ENCODE measurements at regions not wholly inside any gene's neighbourhood (a gene's known extent, or its start where the extent isn't known, plus 50 kb on each side); places are given as distances from the start of the nearest gene placed in this dataset.

DNA sequence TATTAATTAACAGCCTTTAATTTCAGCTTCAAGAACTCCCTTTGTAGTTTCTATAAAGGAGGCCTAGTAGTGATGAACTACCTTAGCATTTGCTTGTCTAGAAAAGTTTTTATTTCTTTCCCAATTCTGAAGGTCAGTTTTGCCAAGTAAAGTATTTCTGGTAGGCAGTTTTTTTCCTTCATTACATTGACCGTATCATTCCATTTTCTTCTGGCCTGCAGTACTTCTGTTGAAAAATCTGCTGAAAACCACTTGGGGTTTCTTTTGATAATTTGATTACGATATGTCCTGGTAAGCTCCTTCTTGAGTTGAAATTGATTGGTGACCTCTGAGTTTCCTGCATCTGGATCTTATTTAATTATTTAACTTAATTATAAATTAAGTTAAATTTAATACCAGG, 691.8 kb downstream of the TSN start:
- Histone ChIP-seq H3K36me3 (replicated peaks in 1 of 2; ENCODE audit: control insufficient read depth in 2 of 2, insufficient read depth in 2 of 2, low read length in 2 of 2) (no peaks in the 10 kb centered on the region), H2AK5ac (ENCODE audit: low read depth, low read length) (no peak overlapping the region), H3K79me1 (ENCODE audit: low read depth, low read length) (no peaks in the 10 kb centered on the region), H2BK5ac (ENCODE audit: low read length) (no peak overlapping the region), H3K27me3 (ENCODE audit: control insufficient read depth in 3 of 3, insufficient read depth in 3 of 3, low read depth in 1 of 3, low read length in 3 of 3) (no peaks in the 10 kb centered on the region), H2BK12ac (ENCODE audit: low read length) (no peak overlapping the region), H3K4ac (ENCODE audit: low read length) (no peak overlapping the region), H4K91ac (ENCODE audit: low read depth, low read length, poor library complexity) (no peak overlapping the region), H3K9me3 (replicated peaks in 1 of 2; ENCODE audit: control insufficient read depth in 2 of 2, insufficient read depth in 1 of 2, low read depth in 1 of 2, low read length in 2 of 2) (peaks cover 0 to 8% of the 10 kb centered on the region in 2 donors), H3K4me1 (ENCODE audit: control insufficient read depth in 2 of 2, insufficient read depth in 1 of 2, low read depth in 1 of 2, low read length in 2 of 2) (no peaks in the 10 kb centered on the region), H3K23ac (ENCODE audit: low read depth, low read length, poor library complexity) (no peak overlapping the region), H3K27ac (replicated peaks; ENCODE audit: low read length) (no peak overlapping the region), H3K9ac (ENCODE audit: low read depth, low read length, poor library complexity) (no peak overlapping the region), H2BK120ac (ENCODE audit: low read depth, low read length) (no peak overlapping the region), H2AFZ (ENCODE audit: low read length) (no peak overlapping the region), H3K4me3 (ENCODE audit: low read length in 2 of 2) (no peak overlapping the region), H2BK15ac (ENCODE audit: low read length) (no peak overlapping the region), H3K4me2 (ENCODE audit: insufficient read depth, low read length, poor library complexity, severe bottlenecking) (no peak overlapping the region), H3K14ac (ENCODE audit: low read length) (no peak overlapping the region), H4K8ac (ENCODE audit: low read depth, low read length) (no peak overlapping the region), H3K18ac (ENCODE audit: low read length) (no peak overlapping the region)
- no CpG with 5 or more reads among the region's 2 CpGs for WGBS, 2 donors (ENCODE audit: extremely low coverage in 2 of 2, insufficient read length in 2 of 2, insufficient replicate concordance in 1 of 2)
- DNase-seq (ENCODE audit: low spot score) = no peak

DNA sequence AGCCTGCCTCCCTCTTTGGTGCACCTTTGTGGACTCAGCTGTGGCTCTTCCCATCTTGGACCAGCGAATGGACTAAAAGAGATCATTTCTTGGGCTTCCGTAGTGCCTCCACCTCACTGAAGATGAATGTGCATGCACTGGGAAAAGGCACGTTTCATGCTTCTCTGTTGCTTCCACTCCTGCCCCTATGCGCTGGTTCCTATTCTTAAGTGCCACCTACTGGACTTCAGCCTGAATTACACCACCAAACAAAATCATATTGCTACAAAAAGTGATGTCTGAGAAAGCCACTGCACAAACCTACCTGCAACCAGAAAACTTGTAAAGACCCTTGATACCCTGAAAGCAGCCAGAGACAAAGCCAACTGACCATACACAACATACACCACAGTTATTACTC, 695.6 kb downstream of the TSN start:
- H3K14ac ChIP-seq (ENCODE audit: low read length) = no peak overlapping the region
- H3K4me3 ChIP-seq (ENCODE audit: low read length in 2 of 2) = no peak overlapping the region
- H2AK5ac ChIP-seq (ENCODE audit: low read depth, low read length) = no peak overlapping the region
- no peak overlapping the region for H3K18ac ChIP-seq (ENCODE audit: low read length)
- H4K8ac ChIP-seq (ENCODE audit: low read depth, low read length) = no peak overlapping the region
- H3K23ac ChIP-seq (ENCODE audit: low read depth, low read length, poor library complexity) = no peak overlapping the region
- no peaks in the 10 kb centered on the region for H3K4me1 ChIP-seq (ENCODE audit: control insufficient read depth in 2 of 2, insufficient read depth in 1 of 2, low read depth in 1 of 2, low read length in 2 of 2)
- H3K4me2 ChIP-seq (ENCODE audit: insufficient read depth, low read length, poor library complexity, severe bottlenecking) = no peak overlapping the region
- H3K9me3 ChIP-seq (replicated peaks in 1 of 2; ENCODE audit: control insufficient read depth in 2 of 2, insufficient read depth in 1 of 2, low read depth in 1 of 2, low read length in 2 of 2) = peaks cover 0 to 6% of the 10 kb centered on the region in 2 donors
- no peak overlapping the region for H2BK5ac ChIP-seq (ENCODE audit: low read length)
- no peaks in the 10 kb centered on the region for H3K27me3 ChIP-seq (ENCODE audit: control insufficient read depth in 3 of 3, insufficient read depth in 3 of 3, low read depth in 1 of 3, low read length in 3 of 3)
- no peak overlapping the region for H2AFZ ChIP-seq (ENCODE audit: low read length)
- H2BK120ac ChIP-seq (ENCODE audit: low read depth, low read length) = no peak overlapping the region
- no peaks in the 10 kb centered on the region for H3K79me1 ChIP-seq (ENCODE audit: low read depth, low read length)
- no peak overlapping the region for H3K27ac ChIP-seq (replicated peaks; ENCODE audit: low read length)
- no peak overlapping the region for H2BK12ac ChIP-seq (ENCODE audit: low read length)
- no peak overlapping the region for H3K4ac ChIP-seq (ENCODE audit: low read length)
- H3K9ac ChIP-seq (ENCODE audit: low read depth, low read length, poor library complexity) = no peak overlapping the region
- no peaks in the 10 kb centered on the region for H3K36me3 ChIP-seq (replicated peaks in 1 of 2; ENCODE audit: control insufficient read depth in 2 of 2, insufficient read depth in 2 of 2, low read length in 2 of 2)
- H4K91ac ChIP-seq (ENCODE audit: low read depth, low read length, poor library complexity) = no peak overlapping the region
- no CpG with 5 or more reads among the region's 4 CpGs for WGBS, 2 donors (ENCODE audit: extremely low coverage in 2 of 2, insufficient read length in 2 of 2, insufficient replicate concordance in 1 of 2)
- H2BK15ac ChIP-seq (ENCODE audit: low read length) = no peak overlapping the region
- no peak for DNase-seq (ENCODE audit: low spot score)

DNA sequence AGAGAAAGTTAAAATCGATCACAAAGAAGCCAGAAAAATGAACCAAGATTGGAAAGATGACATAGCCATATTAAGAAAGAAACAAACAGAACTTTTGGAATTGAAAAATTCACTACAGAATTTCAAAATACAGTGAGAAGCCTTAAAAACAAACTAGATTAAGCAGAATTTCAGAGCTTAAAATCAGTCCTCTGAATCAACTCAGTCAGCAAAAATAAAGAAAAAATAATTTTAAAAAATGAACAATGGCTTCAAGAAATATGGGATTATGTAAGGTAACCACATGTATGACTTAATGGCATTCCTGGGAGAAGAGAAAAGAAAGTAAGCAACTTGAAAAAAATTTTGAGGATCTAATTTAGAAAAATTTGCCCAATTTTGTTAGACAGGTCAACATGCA, 696.2 kb downstream of the TSN start:
- no CpG with 5 or more reads among the region's 1 CpG for WGBS, 2 donors (ENCODE audit: extremely low coverage in 2 of 2, insufficient read length in 2 of 2, insufficient replicate concordance in 1 of 2)
- Histone ChIP-seq H3K9ac (ENCODE audit: low read depth, low read length, poor library complexity) (no peak overlapping the region), H3K4me1 (ENCODE audit: control insufficient read depth in 2 of 2, insufficient read depth in 1 of 2, low read depth in 1 of 2, low read length in 2 of 2) (no peaks in the 10 kb centered on the region), H3K79me1 (ENCODE audit: low read depth, low read length) (no peaks in the 10 kb centered on the region), H3K27ac (replicated peaks; ENCODE audit: low read length) (no peak overlapping the region), H2BK12ac (ENCODE audit: low read length) (no peak overlapping the region), H3K18ac (ENCODE audit: low read length) (no peak overlapping the region), H4K8ac (ENCODE audit: low read depth, low read length) (no peak overlapping the region), H2BK5ac (ENCODE audit: low read length) (no peak overlapping the region), H3K9me3 (replicated peaks in 1 of 2; ENCODE audit: control insufficient read depth in 2 of 2, insufficient read depth in 1 of 2, low read depth in 1 of 2, low read length in 2 of 2) (peaks cover 0 to 6% of the 10 kb centered on the region in 2 donors), H2AK5ac (ENCODE audit: low read depth, low read length) (no peak overlapping the region), H3K27me3 (ENCODE audit: control insufficient read depth in 3 of 3, insufficient read depth in 3 of 3, low read depth in 1 of 3, low read length in 3 of 3) (no peaks in the 10 kb centered on the region), H2BK15ac (ENCODE audit: low read length) (no peak overlapping the region), H2BK120ac (ENCODE audit: low read depth, low read length) (no peak overlapping the region), H3K14ac (ENCODE audit: low read length) (no peak overlapping the region), H3K36me3 (replicated peaks in 1 of 2; ENCODE audit: control insufficient read depth in 2 of 2, insufficient read depth in 2 of 2, low read length in 2 of 2) (no peaks in the 10 kb centered on the region), H3K4ac (ENCODE audit: low read length) (no peak overlapping the region), H3K23ac (ENCODE audit: low read depth, low read length, poor library complexity) (no peak overlapping the region), H4K91ac (ENCODE audit: low read depth, low read length, poor library complexity) (no peak overlapping the region), H3K4me2 (ENCODE audit: insufficient read depth, low read length, poor library complexity, severe bottlenecking) (no peak overlapping the region), H2AFZ (ENCODE audit: low read length) (no peak overlapping the region), H3K4me3 (ENCODE audit: low read length in 2 of 2) (no peak overlapping the region)
- no peak for DNase-seq (ENCODE audit: low spot score)

DNA sequence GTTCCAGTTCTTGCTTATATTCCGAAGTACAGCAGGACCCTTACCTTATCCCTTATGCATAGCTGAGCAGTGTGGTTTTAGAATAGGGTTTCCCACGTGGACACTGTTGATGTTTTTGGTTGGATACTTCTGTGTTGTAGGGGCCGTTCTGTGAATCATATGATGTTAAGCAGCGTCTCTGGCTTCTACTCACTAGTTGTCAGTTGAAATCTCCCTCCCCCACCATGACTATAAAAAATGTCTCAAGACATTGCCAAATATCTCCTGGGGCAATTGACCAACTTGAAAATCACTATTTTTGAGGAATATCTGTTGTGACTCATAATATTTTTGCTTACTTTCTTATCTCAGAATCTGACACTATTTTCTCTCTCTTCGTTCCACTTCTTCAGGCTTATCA, 713.7 kb downstream of the TSN start:
- Histone ChIP-seq H3K4ac (ENCODE audit: low read length) (no peak overlapping the region), H3K14ac (ENCODE audit: low read length) (no peak overlapping the region), H4K8ac (ENCODE audit: low read depth, low read length) (no peak overlapping the region), H2BK12ac (ENCODE audit: low read length) (no peak overlapping the region), H3K9me3 (replicated peaks in 1 of 2; ENCODE audit: control insufficient read depth in 2 of 2, insufficient read depth in 1 of 2, low read depth in 1 of 2, low read length in 2 of 2) (peaks cover 0 to 3% of the 10 kb centered on the region in 2 donors), H3K9ac (ENCODE audit: low read depth, low read length, poor library complexity) (no peak overlapping the region), H3K27me3 (ENCODE audit: control insufficient read depth in 3 of 3, insufficient read depth in 3 of 3, low read depth in 1 of 3, low read length in 3 of 3) (no peaks in the 10 kb centered on the region), H3K18ac (ENCODE audit: low read length) (no peak overlapping the region), H2BK15ac (ENCODE audit: low read length) (no peak overlapping the region), H2AK5ac (ENCODE audit: low read depth, low read length) (no peak overlapping the region), H3K23ac (ENCODE audit: low read depth, low read length, poor library complexity) (no peak overlapping the region), H3K27ac (replicated peaks; ENCODE audit: low read length) (no peak overlapping the region), H3K4me2 (ENCODE audit: insufficient read depth, low read length, poor library complexity, severe bottlenecking) (no peak overlapping the region), H2BK120ac (ENCODE audit: low read depth, low read length) (no peak overlapping the region), H4K91ac (ENCODE audit: low read depth, low read length, poor library complexity) (no peak overlapping the region), H3K79me1 (ENCODE audit: low read depth, low read length) (no peaks in the 10 kb centered on the region), H3K36me3 (replicated peaks in 1 of 2; ENCODE audit: control insufficient read depth in 2 of 2, insufficient read depth in 2 of 2, low read length in 2 of 2) (no peaks in the 10 kb centered on the region), H2BK5ac (ENCODE audit: low read length) (no peak overlapping the region), H3K4me3 (ENCODE audit: low read length in 2 of 2) (no peak overlapping the region), H3K4me1 (ENCODE audit: control insufficient read depth in 2 of 2, insufficient read depth in 1 of 2, low read depth in 1 of 2, low read length in 2 of 2) (no peaks in the 10 kb centered on the region), H2AFZ (ENCODE audit: low read length) (no peak overlapping the region)
- no peak for DNase-seq (ENCODE audit: low spot score)
- no CpG with 5 or more reads among the region's 5 CpGs for WGBS, 2 donors (ENCODE audit: extremely low coverage in 2 of 2, insufficient read length in 2 of 2, insufficient replicate concordance in 1 of 2)

All from neuronal stem cell (in vitro differentiated cells).